Stimulated activated CD8-positive, alpha-beta memory T cell treated with anti-CD3 and anti-CD28 coated beads, Interleukin-4, amount 100 ng/mL, for 24 hours (primary cell): ENCODE measurements at regions not wholly inside any gene's neighbourhood (a gene's known extent, or its start where the extent isn't known, plus 50 kb on each side); places are given as distances from the start of the nearest gene placed in this dataset.

Experiments used
- DNase-seq: peaks from one replicate; pipeline ENCODE4 v3.0.0-alpha.2; 2020; ENCODE audit warnings: low read depth

DNA sequence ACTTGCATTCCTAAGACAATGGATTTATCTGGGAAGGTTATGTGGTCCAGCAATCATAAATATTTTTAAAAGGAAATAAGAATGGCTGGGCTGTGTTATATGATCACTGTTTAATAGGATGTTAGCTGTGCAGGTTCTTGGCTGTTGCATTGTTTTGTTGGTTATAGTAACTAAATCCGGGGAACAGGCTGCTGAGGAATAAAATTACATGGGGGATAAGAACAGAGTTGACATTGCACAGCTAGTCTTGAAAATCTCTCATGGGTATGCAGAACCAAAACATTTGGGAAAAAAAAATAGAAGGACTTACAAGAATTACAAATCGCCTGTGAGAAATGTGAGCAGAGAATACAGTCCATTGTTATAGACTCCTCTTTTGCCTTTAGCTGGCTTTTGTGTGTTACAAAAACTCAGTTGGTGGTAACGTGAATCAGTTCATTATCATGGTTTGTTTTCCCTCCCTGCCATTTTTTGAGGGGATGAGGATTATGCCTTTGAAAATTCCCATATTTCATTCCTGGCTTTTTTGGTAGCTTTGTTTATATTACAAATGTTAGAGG lies 375.3 kb upstream of the DAB2 start:
- no peak for DNase-seq

DNA sequence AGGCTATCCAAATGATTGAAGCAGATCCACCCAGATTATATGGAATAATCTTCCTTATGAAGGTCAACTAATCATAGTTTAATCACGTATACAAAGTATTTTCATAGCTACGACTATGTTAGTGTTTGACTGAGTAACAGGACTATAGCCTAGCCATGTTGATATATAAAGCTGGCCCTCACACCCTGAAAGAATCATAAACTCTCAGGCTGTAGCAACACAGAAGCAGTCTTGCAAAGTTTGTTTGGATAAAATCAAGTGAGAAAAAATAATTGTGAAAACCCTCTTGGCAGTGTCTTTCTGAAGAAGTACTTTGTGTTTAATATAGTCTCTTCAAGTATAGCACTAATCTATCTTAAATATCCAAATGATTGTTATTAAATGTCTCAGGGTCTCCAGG lies 374.5 kb upstream of the DAB2 start:
- DNase-seq = no peak

DNA sequence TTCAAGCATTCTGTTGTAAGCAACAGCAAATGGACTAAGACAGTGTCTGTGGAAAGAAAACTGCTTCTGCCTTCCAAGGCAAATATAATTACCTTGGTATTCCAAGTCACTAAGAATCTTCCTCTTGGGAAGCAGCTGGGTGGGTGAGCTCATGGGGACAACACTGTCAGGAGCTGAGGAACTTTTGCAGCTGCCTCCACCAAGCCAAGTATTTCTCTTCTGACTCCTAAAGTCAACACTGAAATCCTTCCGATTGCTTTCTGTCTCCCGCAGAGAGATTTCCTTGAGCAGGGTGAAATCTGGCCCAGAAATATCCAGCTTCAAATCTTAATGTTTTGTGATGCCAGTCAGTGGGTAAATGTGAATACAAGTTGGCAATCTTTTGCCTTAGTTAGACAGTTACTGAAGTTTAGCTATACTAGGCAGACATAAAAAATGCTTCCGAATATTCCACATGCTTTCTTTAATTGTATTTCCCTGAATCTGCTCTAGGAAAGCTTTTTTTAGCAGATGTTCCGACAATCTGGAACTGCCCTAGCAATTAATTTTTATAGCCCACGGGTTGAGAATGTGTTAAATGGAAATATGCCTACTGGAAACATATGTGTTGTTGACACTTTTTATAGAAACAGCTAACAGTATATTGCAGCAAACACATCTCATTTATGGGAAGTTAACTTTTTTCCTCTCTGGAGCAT lies 369.9 kb upstream of the DAB2 start:
- no peak for DNase-seq

DNA sequence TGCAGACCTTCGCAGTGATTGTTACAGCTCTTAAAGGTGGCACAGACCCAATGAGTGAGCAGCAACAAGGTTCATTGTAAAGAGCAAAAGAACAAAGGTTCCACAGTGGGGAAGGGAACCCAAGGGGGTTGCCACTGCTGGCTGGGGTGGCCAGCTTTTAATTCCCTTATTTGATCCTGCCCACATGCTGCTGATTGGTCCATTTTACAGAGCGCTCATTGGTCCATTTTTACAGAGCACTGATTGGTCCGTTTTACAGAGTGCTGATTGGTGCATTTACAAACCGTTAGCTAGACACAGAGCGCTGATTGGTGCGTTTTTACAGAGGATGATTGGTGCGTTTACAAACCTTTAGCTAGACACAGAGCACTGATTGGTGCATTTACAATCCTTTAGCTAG lies 360.6 kb upstream of the DAB2 start:
- DNase-seq = no peak

DNA sequence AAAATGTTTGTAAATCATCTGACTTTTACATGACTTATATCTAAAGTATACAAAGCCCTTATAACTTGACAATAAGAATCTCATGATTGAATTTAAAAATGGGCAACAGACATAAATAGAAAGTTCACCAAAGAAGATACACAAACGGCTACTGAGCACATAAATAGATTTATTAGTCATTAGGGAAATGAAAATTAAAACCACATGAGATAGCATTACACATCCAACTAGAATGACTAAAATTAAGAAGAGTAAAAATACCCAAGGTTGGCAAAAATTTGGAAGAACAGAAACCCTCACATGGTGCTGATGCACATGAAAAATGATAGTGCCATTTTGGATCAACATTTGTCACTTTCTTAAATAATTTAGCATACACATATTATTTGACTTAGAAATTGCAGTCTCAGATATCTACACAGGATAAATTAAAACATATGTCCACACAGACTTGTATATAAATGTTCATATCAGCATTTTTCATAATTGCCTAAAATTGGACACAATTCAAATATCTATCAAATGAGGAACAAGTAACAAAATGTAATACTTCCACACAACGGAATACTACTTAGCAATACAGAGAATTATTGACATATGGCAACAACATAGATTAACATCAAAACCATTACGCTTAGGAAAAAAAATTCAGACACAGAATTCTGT lies 359.1 kb upstream of the DAB2 start:
- no peak for DNase-seq

DNA sequence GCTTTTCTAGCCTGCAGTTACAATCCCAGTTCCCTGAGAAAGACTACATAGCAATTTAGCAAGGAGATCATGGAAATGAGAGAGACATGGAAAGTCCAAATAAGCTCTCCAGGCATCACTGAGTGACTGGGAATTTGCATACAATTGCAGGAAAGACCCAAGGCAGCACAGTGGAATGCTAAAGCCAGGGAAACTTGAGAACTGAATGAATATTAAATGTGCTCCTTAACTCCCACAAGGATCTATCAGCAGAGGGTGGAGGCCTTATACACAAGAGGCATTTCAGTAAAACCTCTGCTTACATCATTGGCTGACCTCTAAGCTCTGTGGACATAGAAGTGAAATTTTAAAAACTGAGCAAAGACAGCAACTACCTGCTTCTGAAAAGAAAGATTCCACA lies 355.6 kb upstream of the DAB2 start:
- no peak for DNase-seq

DNA sequence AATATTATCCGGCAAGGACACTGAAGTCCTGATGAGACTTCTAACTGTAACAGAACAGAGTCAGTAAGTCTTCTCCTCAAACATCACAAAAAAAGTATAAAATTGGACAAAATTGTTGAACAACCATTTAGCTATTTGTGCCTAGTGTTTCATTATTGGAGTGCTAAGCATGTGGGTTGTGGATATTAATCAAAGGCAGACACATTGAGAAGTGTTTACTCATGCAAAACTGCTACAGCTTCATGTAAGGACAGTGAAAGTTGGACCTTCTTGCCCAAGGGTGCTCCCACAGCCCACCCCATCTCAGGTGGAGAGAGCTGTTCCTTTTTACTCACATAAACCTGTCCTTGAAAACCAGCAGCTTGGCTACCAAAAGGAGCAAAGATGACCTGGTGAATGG lies 355.1 kb upstream of the DAB2 start:
- no peak for DNase-seq

DNA sequence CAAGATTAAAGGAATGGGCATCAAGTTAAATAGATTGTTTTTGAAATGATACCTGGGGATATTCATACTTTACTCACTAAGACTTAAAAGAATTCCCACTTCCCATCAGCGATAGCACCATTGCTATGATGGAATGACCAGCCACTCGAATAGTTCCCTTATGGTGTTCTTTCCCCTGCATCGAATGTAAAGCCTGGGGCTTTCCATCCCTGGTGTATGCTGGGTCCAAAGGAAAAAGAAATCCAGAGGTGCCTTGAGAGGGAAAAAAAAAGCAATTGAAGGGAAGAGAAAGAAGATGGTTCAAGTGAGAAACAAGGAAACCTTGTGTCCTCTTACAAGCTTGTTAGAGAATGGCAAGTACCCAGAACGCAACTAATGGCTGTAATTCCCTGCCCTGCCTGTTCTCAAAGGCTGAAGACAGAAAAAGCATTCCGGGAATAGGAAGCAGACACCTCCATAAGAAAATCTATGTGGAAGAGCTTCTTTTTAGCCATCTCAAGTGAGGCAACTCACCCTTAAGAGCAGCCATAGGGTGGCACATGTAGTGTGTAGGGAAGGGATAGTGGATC lies 351.1 kb upstream of the DAB2 start:
- DNase-seq = no peak

DNA sequence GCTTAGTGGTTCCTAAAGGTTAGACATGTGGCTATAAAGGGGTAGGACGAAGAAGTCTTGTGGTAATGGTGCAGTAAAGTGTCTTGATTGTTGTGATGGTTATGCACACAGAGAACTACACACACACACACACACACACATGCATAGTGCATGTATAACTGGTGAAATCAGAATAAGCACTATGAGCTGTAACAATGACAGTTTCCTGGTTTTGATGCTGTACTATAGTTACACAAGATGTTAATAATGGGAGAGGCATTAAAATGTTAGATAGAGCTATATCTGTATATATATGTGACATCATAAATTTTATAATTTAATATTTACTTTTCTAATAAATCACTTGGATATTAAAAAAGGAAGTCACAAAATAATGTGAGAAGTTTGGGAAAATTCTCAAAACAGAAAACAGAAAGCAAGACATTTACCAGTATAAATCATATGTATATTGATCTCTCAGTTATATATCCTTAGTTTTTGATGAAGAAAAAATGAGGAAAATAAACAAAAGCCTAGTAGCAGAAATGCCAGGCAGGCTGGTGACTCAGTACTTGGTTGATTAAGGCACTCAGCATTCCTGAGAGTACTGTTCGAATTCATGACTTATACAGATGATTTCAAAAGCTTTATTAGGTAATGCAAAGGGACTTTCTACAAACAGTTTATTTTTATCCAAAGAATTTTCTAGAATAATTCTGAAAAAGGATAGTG lies 350.5 kb upstream of the DAB2 start:
- DNase-seq = no peak

DNA sequence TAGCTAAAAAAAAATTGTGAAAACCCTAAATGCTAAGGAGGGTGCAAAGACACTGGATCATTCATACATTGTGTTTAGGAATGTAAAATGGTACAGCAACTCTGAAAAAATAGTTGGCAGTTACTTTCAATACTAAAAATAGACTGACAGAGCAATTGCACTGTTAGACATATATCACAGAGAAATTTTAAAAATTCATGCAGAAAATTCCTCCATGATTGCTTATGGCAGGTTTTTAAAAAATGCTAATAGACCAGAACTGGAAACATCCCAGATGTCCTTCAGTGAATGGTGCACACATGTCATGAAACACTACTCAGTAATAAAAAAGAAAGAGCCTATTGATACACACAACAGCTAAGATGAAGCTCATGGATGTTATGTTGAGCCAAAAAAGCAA lies 349.8 kb upstream of the DAB2 start:
- no peak for DNase-seq

DNA sequence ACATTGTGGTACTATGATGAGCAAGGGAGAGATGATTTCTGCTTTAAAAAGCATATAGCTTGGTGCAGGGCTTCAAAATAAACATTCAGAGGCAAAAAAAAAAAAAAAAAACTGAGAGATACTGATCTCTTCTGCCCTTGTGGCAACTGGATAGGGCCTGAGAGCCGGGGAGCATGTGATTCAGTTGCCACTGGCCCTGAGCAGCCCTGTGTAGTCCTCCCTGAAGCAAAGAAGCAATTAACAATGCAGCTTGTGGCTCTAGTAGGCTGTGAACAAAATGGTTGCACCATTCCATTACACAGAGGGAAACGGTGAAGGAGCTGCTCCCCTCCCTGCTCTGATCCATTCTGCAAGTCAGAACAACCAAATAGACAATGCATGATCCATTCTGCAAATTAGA lies 347.5 kb upstream of the DAB2 start:
- DNase-seq = no peak

DNA sequence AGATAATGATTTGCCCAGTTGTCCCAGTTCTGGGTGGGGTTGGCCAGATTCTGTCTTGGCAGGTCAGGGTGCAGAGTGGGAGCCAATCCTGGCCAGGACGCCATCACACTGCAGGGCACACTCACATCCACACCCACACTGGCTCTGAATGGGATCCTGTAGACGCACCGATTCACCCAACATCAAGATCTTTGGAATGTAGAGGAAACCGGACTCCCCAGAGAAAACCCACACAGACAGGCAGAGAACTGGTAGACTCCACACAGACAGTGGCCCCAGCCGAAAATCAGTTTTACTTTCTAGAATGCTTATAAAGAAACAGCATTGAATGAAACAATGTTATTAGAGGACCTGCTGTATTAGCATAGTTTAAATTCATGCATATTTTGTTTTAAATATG lies 343.1 kb upstream of the DAB2 start:
- DNase-seq = no peak

DNA sequence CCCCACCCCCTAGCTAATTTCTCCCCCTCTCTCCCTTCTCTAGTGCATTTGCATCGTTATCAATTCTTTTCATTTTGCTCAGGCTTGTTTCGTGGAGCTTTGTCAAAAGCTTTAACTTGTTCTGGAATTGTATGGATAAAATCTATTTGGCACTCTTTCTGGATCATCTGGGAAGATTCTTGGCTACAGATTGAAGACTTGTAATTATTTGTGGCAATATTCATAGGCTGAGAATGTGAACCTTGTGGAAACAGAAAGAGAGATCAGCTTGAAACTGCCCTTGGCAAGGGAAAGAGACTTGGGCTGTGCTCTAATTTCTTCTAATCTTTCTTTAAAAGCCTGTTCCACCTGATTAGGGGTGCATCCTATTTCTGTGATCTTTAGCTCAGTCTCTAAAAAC lies 340.6 kb upstream of the DAB2 start:
- DNase-seq = no peak

DNA sequence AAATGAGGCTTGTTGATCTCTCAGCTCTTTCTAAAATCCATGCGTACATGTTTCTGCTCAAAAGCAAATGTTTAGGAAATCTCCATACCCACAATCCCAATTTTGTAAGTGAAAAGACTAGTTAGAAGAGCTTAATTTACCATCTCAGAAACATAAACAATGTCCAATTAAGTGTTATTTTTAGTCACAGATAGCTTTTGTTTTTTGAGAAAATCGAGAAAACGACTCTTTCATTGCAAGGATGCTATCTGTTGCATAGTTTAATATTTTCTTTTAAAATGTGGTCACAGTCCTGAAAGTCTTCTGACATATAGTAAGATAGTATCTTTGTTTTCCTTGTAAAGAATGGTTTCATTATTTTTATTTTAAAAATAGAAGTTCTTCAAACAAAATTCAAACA lies 338.0 kb upstream of the DAB2 start:
- no peak for DNase-seq

DNA sequence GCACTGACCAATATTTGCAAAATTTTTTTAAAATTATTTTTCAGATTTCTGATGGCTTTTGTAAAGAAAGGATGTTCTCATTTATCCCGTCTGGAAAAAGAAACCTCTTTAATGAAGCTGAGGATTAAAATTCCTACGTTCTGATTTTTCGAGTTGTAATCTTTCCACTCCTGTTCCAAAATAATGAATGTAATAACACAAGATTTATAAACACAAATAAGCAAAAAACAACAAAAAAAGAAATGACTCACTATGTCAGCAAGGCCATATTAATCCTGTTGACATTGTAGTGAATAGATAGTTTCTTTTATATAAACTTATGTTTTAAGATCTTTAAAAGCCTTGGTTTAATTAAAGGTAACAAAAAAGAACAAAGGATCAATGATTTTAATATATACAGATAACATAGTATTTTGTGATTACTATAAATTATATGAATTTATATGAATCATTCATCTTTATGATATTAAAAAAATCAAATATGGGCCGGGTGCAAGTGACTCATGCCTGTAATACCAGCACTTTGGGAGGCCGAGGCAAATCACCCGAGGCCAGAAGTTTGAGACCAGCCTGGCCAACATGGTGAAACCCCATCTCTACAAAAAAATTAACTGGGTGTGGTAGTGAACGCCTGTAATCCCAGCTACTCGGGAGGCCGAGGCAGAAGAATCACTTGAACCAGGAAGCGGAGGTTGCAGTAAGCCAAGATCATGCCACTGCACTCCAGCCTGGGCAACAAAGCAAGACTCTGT lies 336.6 kb upstream of the DAB2 start:
- DNase-seq = no peak

DNA sequence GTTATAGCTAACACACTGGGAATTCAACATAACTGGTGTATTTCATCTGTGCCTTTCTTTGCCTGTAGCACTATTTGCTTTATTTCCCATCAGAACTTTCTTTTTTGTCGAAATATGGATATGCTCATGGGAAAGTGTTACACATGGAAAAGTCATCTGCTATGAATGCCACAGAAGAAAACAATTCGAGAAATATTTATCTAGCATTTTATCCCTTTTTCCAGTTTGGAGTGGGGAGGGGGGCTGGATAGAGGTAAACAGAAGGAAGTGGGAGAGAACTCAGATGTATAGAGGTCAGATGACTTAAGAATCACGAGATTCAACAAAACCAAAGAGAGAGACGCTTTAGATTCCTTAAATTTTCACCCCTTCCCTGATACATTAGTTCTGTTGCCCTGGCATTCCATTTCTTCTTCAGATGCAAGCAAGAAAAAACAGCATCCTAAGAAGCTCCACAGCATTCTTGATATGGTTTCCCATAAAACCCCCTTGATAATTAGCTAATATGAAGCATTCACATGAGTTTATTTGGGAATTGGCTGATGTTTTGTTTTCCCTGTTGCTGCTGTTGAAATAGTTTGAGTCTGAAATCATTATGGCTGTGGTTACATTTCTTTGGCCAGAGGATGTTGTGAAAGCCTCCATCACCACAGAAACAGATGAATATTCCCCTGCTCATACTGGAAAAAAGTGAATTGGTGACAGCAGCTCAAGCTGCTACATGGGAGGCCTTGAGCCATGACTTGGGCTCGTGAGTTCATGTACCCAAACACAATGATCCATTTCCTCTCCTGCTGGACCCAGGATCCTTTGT lies 335.8 kb upstream of the DAB2 start:
- no peak for DNase-seq

DNA sequence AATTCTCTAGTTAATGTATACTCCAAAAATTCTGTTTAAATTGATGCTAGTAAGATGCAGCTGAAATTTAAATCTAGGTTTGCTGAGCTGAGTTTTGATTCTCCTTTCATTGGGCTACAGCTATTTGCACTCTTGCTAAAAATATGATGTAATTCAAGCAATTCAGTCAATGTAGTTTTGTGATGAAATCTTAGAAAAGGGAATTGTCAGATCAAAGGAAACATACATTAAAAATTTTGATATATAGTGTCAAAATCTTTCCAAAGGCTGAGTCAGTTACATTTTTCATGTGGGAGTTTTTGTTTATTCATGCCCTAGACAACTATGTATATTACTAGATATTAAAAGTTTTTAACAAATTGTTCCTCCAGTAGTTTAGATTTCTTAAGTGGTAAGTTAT lies 334.9 kb upstream of the DAB2 start:
- no peak for DNase-seq

DNA sequence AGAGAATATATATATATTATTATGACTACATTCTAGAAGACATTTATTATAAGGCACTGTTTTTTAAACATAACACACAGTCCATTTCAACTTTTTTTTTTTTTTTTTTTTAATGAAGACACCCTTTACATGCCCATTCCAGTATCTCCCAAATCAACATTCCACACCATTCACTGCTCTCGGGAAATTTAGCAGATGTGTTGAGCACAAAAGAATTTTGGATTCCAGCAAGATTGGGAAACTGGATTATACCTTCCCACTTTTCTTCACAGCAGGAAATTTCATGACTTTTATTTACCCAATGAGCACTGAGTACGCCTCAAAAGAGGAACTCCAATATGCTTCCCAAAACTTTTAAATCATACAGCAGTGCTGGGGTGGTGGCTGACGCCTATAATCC lies 333.6 kb upstream of the DAB2 start:
- DNase-seq = no peak

DNA sequence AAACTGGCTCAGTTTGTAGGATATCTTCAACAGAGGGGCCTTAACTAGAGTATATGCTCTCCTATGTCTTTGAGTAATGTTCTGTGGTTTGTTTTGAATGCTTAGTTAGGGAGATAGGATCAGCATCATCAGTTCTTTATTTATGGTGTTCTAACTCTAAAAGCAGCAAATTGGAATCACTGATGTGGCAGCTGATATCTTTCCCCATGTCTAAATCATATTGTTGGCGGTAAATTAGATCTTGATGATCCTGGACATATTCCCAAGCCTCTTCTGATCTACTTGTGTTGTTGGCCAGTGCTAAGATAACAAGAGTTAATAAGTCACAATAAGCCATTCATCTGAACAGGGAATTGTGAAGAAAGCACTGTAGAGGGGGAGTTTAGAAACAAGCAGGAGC lies 332.4 kb upstream of the DAB2 start:
- no peak for DNase-seq

DNA sequence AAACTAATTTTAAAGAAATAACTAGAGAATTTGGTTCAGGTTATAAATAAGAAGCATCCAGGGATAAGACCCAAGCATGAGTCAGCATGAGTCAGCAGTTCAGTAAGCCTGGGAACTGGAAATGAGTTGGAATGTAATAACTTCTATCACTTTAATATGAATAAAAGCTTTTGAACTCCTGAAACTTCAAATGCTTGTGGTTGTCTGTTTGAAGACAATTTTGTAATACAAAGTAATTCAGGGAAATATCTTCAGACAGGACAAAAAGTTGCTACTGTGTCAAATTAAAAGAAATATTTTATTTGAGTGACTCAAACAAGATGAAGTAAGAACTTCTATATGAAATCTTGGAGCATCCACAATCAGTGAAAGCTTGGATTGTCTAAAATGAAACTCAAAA lies 331.2 kb upstream of the DAB2 start:
- no peak for DNase-seq

DNA sequence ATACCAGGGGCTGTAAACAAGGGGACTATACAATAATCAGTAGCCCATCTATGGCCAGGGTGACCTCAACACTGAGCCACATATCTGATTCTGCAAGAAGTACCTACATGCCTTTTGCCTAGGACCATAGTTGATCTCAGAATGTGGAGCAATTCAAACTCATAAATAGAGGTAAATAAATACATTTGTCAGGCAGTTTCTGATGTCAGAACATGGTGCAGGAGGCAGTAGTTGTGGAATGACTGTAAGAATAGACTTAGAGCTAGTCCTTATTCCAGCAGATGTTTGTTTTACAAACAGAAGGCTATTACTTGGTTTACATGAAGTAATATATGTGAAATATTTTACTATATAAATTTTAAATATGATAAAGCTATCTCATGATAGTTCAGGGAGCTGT lies 330.7 kb upstream of the DAB2 start:
- DNase-seq = no peak
